ENCODE measurements at regions not wholly inside any gene's neighbourhood (a gene's known extent, or its start where the extent isn't known, plus 50 kb on each side); places are given as distances from the start of the nearest gene placed in this dataset.
A peak's percentile ranks its signal among the peaks of the same experiment; 100 is the strongest.

DNA sequence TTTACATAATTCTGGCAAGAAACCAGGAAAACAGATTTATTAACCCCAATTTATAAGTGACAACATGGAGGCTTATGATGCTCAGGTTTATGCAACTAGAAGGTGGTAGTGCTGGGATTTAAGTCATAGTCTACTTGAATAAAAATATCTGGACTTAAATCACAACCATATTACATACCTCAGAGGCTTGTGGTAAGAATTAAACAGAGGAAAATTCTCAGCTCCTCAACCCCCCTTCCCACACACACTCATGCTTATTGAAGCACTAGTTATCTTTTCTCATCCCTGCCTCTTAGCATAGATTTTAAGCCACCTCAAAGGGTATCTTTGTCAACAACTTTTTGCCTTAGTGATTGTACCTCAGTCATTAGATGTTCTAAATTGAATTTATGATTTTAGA lies 731.0 kb downstream of the PRELID2 start:
- H3K36me3 Mint-ChIP-seq (ENCODE audit: unreplicated experiment), result no peaks in the 10 kb centered on the region
- TF ChIP-seq CTCF (IDR thresholded peaks at IDR 0.05), result no peak
- no peaks in the 10 kb centered on the region for H3K9me3 Mint-ChIP-seq (ENCODE audit: unreplicated experiment)
- H3K4me1 Mint-ChIP-seq (ENCODE audit: unreplicated experiment), result no peaks in the 10 kb centered on the region
- H3K4me3 Mint-ChIP-seq (ENCODE audit: unreplicated experiment), result no peak overlapping the region
- DNase-seq (ENCODE audit: extremely low spot score, unreplicated experiment), result no peak
- no peak overlapping the region for H3K27ac Mint-ChIP-seq (ENCODE audit: unreplicated experiment)
- H3K27me3 Mint-ChIP-seq (ENCODE audit: unreplicated experiment), result no peaks in the 10 kb centered on the region

DNA sequence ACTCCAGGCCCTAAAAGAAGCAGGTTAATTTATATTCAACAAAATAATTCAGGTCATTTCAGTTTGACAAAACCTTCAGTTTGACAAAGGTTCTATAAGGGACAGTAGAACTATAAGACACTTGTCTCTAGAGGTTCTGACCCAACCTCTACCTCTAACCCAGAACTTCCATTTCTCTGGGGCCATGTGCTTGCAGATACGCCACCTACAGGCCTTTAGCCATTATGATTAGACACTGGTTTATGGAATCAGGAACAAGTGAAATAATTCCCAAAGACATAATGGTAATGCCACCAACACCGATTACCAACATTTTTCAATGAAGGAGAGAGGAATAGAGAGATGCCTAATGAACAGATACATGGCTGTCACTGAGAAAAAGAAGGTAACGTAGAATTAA lies 733.9 kb downstream of the PRELID2 start:
- no peaks in the 10 kb centered on the region for H3K4me1 Mint-ChIP-seq (ENCODE audit: unreplicated experiment)
- no peaks in the 10 kb centered on the region for H3K27me3 Mint-ChIP-seq (ENCODE audit: unreplicated experiment)
- no peak overlapping the region for H3K4me3 Mint-ChIP-seq (ENCODE audit: unreplicated experiment)
- peaks cover 3% of the 10 kb centered on the region for H3K9me3 Mint-ChIP-seq (ENCODE audit: unreplicated experiment)
- no peak for DNase-seq (ENCODE audit: extremely low spot score, unreplicated experiment)
- H3K27ac Mint-ChIP-seq (ENCODE audit: unreplicated experiment), result no peak overlapping the region
- peak; percentile 25 for TF ChIP-seq CTCF (IDR thresholded peaks at IDR 0.05)
- H3K36me3 Mint-ChIP-seq (ENCODE audit: unreplicated experiment), result no peaks in the 10 kb centered on the region

DNA sequence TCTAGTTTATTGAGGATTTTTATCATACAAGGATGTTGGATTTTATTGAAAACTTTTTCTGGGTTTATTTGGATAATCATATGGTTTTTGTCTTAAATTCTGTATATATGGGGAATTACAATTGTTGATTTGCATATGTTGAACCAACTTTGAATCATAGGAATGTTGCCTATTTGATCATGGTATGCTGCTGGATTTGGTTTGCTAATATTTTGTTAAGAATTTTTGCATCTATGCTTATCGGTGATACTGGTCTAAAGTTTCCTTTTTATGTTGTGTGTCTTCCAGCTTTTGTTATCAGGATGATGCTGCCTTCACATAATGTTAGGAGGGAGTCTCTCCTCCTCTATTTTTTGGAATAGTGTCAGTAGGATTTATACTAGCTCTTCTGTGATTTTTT lies 745.0 kb downstream of the PRELID2 start:
- no peaks in the 10 kb centered on the region for H3K9me3 Mint-ChIP-seq (ENCODE audit: unreplicated experiment)
- no peak for DNase-seq (ENCODE audit: extremely low spot score, unreplicated experiment)
- TF ChIP-seq CTCF (IDR thresholded peaks at IDR 0.05), result no peak
- H3K36me3 Mint-ChIP-seq (ENCODE audit: unreplicated experiment), result no peaks in the 10 kb centered on the region
- H3K27ac Mint-ChIP-seq (ENCODE audit: unreplicated experiment), result no peak overlapping the region
- peaks cover 3% of the 10 kb centered on the region for H3K27me3 Mint-ChIP-seq (ENCODE audit: unreplicated experiment)
- no peak overlapping the region for H3K4me3 Mint-ChIP-seq (ENCODE audit: unreplicated experiment)
- no peaks in the 10 kb centered on the region for H3K4me1 Mint-ChIP-seq (ENCODE audit: unreplicated experiment)

GRCh38 chr5:145084834-145085233 lies 750.3 kb downstream of the PRELID2 start:
- Mint-ChIP-seq H3K9me3 (ENCODE audit: unreplicated experiment) (no peaks in the 10 kb centered on the region), H3K27me3 (ENCODE audit: unreplicated experiment) (peaks cover 3% of the 10 kb centered on the region), H3K36me3 (ENCODE audit: unreplicated experiment) (no peaks in the 10 kb centered on the region), H3K4me3 (ENCODE audit: unreplicated experiment) (no peak overlapping the region), H3K27ac (ENCODE audit: unreplicated experiment) (no peak overlapping the region), H3K4me1 (ENCODE audit: unreplicated experiment) (no peaks in the 10 kb centered on the region)
- DNase-seq (ENCODE audit: extremely low spot score, unreplicated experiment), result no peak
- TF ChIP-seq CTCF (IDR thresholded peaks at IDR 0.05), result no peak

GRCh38 chr5:145077028-145077427 lies 758.1 kb downstream of the PRELID2 start:
- no peak overlapping the region for H3K27ac Mint-ChIP-seq (ENCODE audit: unreplicated experiment)
- DNase-seq (ENCODE audit: extremely low spot score, unreplicated experiment), result no peak
- no peaks in the 10 kb centered on the region for H3K4me1 Mint-ChIP-seq (ENCODE audit: unreplicated experiment)
- no peak for TF ChIP-seq CTCF (IDR thresholded peaks at IDR 0.05)
- H3K27me3 Mint-ChIP-seq (ENCODE audit: unreplicated experiment), result no peaks in the 10 kb centered on the region
- no peaks in the 10 kb centered on the region for H3K36me3 Mint-ChIP-seq (ENCODE audit: unreplicated experiment)
- no peak overlapping the region for H3K4me3 Mint-ChIP-seq (ENCODE audit: unreplicated experiment)
- H3K9me3 Mint-ChIP-seq (ENCODE audit: unreplicated experiment), result no peaks in the 10 kb centered on the region
